ENCODE measurements at regions not wholly inside any gene's neighbourhood (a gene's known extent, or its start where the extent isn't known, plus 50 kb on each side); places are given as distances from the start of the nearest gene placed in this dataset.
"Not testable (repeated sequence)": the region's sequence is repeated elsewhere in the genome, so short reads cannot be mapped to it uniquely, and the experiment has no call there.

- H3K4me3 ChIP-seq (ENCODE audit: low read depth, low read length): no peak overlapping the region
- TF ChIP-seq CTCF (IDR thresholded peaks at IDR 0.05; ENCODE audit: insufficient read depth, low read length): no peak
These were observed 129.2 kb upstream of the TNPO1 start for GRCh38 chr5:72687288-72687687.

GRCh38 chr5:72682561-72682960, 133.9 kb upstream of the TNPO1 start:
- no peak for DNase-seq (ENCODE audit: low read depth)
- TF ChIP-seq CTCF (IDR thresholded peaks at IDR 0.05; ENCODE audit: insufficient read depth, low read length): no peak
- no peak overlapping the region for H3K4me3 ChIP-seq (ENCODE audit: low read depth, low read length)

More at GRCh38 chr5:72687288-72687687, 129.2 kb upstream of the TNPO1 start:
- no peak for DNase-seq (ENCODE audit: low read depth)

GRCh38 chr5:72681781-72682180, 134.7 kb upstream of the TNPO1 start:
- DNase-seq (ENCODE audit: low read depth): no peak
- no peak overlapping the region for H3K4me3 ChIP-seq (ENCODE audit: low read depth, low read length)
- TF ChIP-seq CTCF (IDR thresholded peaks at IDR 0.05; ENCODE audit: insufficient read depth, low read length): no peak

GRCh38 chr5:72677447-72677846, 139.0 kb upstream of the TNPO1 start:
- TF ChIP-seq CTCF (IDR thresholded peaks at IDR 0.05; ENCODE audit: insufficient read depth, low read length): no peak
- DNase-seq (ENCODE audit: low read depth): no peak
- no peak overlapping the region for H3K4me3 ChIP-seq (ENCODE audit: low read depth, low read length)

- not testable (repeated sequence) for H3K4me3 ChIP-seq (ENCODE audit: low read depth, low read length); DNase-seq (ENCODE audit: low read depth)
These were observed 139.6 kb upstream of the TNPO1 start for GRCh38 chr5:72676831-72677230.

- no peak for TF ChIP-seq CTCF (IDR thresholded peaks at IDR 0.05; ENCODE audit: insufficient read depth, low read length)
- DNase-seq (ENCODE audit: low read depth): no peak
These were observed 142.8 kb upstream of the TNPO1 start for GRCh38 chr5:72673623-72674022.

GRCh38 chr5:72673180-72673579, 143.3 kb upstream of the TNPO1 start:
- H3K4me3 ChIP-seq (ENCODE audit: low read depth, low read length): no peak overlapping the region
- TF ChIP-seq CTCF (IDR thresholded peaks at IDR 0.05; ENCODE audit: insufficient read depth, low read length): no peak

More at GRCh38 chr5:72673623-72674022, 142.8 kb upstream of the TNPO1 start:
- H3K4me3 ChIP-seq (ENCODE audit: low read depth, low read length): no peak overlapping the region

More at GRCh38 chr5:72673180-72673579, 143.3 kb upstream of the TNPO1 start:
- DNase-seq (ENCODE audit: low read depth): no peak
